HG03521 (cell line): ENCODE measurements at regions not wholly inside any gene's neighbourhood (a gene's known extent, or its start where the extent isn't known, plus 50 kb on each side); places are given as distances from the start of the nearest gene placed in this dataset.
"Not testable (repeated sequence)": the region's sequence is repeated elsewhere in the genome, so short reads cannot be mapped to it uniquely, and the experiment has no call there.

Experiments
- ATAC-seq: cut with Tn5 transposase; IDR thresholded peaks from one replicate; pipeline ENCODE4 v1.9.1; 2021; ENCODE audit warnings: mild to moderate bottlenecking, moderate library complexity; ENCODE audit not compliant: unreplicated experiment

GRCh38 chr7:98727146-98727709 is 110.1 kb downstream of the NPTX2 start:
- ATAC-seq, result no peak

DNA sequence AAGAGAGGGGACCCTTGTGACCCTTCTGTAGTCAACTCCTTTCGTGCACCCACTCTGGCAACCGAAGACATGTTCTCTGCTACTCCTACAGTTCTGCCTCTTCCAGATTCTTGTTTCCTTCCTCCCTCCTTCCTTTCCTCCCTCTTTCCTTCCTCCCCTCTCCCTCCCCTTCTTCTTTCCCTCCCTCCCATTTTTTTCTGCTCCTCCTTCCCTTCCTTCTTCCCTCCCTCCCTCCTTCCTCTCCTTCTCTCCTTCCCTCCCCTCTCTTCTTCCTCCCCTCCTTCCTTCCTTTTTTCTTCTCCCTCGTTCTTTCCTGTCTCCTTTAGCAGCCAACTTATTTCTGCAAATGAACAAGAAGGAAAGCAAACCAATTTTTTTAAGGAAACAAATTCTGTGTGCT is 111.5 kb downstream of the NPTX2 start:
- no peak for ATAC-seq

GRCh38 chr7:98729121-98729520 is 112.0 kb downstream of the NPTX2 start:
- no peak for ATAC-seq

DNA sequence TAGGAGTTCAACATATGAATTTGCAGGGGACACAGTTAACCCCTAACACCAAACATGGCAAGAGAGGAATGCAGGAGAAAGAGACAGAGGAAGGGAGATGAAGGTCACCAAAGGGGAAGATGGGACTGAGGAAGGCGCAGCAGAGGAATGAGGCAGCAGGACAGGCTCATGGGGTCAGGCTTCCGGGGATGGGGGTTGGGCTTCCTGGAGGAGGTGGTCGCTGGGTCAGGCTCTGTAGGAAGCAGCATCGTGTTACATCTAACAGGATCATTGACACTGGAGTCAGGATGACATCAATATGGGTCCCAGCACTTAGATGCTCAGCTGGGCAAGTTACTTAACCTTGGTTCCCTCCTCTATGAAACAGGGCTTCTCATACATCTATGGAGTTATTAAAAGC is 113.2 kb downstream of the NPTX2 start:
- no peak for ATAC-seq

- ATAC-seq, result no peak
Measured at GRCh38 chr7:98731651-98732050, 114.6 kb downstream of the NPTX2 start.

- no peak for ATAC-seq
Measured at GRCh38 chr7:98733036-98733435, 116.0 kb downstream of the NPTX2 start.

DNA sequence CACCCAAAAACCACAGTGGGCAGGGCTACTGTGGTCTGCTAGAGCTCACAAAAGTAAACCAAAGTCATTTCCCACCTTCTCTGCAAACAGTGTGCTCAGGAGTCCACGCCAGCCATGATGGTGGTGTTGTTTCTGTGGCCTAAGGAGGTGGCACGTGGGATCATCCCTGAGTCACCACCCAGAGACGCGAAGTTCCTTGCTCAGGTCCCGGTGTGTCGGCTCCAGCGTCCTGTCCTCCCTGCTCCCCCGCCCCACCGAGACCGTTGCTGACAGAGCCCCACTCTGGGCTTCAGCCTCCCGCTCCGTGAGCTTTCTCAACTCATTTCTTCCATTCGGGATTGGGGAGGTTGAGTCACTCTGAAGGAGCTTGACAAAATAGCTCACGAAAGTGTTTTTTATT is 118.7 kb downstream of the NPTX2 start:
- ATAC-seq, result no peak

- ATAC-seq, result not testable (repeated sequence)
Measured at GRCh38 chr7:98736461-98736860, 119.4 kb downstream of the NPTX2 start.

DNA sequence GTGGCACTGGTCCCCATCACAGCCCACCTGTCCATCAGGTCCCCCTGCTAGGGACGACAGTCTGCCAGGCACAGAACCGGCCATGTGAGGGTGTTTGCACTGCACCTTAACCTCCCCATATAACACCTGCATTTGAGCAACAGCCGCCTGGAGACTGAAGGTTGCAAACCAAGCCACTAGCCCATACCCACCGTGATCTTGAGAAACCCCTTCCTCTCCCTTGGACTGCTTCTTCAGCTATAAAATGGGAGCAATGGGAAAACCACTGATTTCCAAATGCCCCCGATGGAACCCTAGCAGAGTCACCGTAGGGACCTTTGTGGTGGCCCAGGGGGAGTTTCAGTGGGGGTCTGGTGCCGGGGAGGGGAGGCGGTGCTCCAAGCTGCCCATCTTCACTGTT is 120.1 kb downstream of the NPTX2 start:
- no peak for ATAC-seq

GRCh38 chr7:98740643-98741042 is 123.6 kb downstream of the NPTX2 start:
- no peak for ATAC-seq

DNA sequence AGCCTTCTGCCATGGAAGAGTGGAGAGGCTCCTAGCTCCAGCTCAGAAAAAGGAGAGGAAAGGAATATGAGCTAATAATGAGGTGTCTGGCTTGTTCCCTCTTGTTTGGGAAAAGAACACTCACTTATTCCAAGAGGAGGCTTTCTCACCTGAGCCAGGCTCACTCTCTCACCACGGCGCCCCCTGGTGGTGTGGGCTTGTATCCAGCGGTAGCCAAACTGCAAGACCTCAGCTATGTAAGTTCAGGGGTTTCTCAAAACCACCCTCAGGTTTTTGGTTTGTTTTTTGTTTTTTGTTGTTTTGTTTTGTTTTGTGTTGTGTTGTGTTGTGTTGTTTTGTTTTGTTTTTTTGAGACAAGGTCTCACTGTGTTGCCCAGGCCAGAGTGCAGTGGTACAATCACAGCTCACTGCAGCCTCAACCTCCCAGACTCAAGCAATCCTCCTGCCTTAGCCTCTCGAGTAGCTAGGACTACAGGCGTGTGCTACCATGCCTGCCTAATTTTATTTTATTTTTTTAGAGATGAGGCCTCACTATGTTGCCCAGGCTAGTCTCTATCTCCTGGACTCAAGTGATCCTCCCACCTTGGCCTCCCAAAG is 124.0 kb downstream of the TMEM130 start:
- ATAC-seq, result no peak

DNA sequence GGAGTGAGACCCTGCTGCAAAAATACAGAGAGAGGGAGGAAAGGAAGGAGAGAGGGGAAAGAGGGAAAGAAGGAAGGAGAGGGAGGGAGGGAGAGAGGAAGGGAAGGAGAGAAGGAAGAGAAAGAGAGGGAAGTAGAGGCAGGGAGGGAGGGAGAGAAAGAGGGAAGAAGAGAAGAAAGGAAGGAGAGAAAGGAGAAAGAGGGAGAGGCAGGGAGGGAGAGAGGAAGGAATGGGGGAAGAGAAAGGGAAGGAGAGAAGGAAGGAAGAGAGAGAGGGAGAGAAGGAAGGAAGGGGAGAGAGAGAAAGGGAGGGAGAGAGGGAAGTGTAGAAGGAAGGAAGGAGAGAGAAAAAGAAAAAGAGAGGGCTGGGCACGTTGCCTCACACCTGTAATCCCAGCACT is 121.7 kb downstream of the TMEM130 start:
- ATAC-seq, result no peak

DNA sequence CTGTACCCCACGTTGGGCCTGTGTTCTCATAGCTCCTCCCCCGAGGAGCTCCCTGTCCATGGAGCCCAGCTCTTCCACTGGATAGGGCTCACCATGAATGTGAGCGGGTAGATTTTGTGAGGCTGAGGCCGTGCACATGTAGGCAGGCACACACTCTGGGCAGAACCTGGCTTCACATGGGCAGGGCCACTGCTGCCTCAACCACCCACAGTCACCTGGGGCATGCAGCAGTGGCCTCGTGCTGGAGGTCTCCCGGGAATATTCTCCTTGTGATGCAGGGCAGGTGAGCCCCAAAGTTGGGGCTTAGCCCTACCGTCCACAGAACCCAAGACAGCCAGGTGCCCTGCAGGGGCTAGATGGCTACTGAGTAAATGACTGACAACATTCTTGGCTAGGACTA is 116.6 kb downstream of the TMEM130 start:
- no peak for ATAC-seq

- ATAC-seq, result no peak
Measured at GRCh38 chr7:98753989-98754479, 115.8 kb downstream of the TMEM130 start.

DNA sequence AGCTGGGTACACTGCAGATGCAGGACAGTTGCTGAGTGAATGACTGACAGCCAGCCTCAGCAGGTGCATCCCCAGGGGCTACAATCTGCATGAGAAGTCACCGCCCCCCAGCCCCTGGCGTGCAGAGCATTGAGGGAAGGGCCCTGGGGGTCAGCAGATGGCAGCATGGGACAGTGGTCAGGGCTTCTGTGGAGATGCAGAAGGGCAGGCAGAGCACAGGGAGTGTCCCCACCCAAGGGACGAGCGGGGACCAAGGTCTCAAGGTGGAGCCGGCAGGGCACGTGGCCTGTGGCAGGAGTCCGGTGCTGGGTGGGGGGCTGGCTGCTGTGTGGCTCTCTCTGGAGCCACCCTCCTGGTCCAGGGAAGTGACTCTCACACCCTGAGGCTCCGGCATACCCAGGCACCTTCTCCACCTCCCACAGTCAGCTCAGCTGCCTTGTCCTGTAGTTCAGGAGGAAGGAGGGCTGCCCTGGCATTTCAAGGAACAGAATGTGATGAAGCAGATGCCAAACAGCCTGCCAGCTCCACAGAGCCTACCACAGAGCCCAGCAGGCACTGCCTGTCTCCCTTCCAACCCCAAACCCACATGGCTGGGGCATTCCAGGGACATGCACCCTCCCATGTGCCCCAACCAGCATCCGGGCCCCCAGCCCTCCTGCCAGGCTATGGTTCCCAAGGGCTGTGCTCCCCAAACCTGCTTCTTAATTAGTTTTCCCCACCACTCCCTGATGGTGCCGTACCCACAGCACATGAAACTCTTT is 114.5 kb downstream of the TMEM130 start:
- ATAC-seq, result no peak

GRCh38 chr7:98758157-98758556 is 111.7 kb downstream of the TMEM130 start:
- ATAC-seq, result no peak

DNA sequence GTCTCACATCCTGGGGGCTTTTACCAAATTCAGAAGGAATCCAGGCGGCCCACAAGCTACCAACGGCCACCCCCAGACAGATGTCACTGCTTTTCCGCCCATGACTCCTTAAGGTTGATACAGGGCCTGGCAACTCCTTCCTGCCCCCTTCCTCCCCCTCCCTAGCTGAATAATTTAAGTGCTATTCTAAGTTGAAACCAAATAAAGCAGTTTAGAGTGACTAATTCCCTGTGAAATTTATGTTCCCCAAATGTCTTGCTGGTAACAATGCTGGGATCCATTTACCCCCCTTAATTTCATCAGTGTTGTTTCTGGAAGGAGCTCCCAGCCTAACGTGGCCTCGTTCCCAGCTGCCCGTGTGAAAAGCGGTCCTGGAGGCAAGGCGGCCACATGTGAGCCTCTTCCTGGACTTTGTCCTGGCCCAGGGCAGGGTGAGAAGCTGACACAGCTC is 109.6 kb downstream of the TMEM130 start:
- ATAC-seq, result no peak

- no peak for ATAC-seq
Measured at GRCh38 chr7:98761225-98761624, 108.6 kb downstream of the TMEM130 start.

GRCh38 chr7:98762620-98763019 is 107.2 kb downstream of the TMEM130 start:
- no peak for ATAC-seq

- no peak for ATAC-seq
Measured at GRCh38 chr7:98763441-98763840, 106.4 kb downstream of the TMEM130 start.

DNA sequence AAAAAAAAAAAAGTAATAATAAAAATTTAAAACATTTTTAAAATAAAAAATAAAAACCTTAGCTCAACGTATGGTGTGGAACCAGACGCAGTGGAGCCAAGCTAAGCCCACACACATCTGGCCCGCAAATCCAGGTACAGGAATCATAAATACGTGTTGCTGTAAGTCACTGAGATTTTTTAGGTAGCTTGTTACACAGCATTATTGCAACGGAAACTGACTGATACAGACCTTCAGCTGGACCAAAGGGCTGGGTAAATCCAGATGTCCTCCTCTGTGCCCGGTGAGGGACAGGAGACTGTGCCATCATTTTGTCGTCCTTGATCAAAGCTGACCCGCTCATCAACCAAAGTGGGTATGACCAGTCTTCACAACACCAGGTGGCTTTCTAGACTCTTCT is 104.9 kb downstream of the TMEM130 start:
- no peak for ATAC-seq

GRCh38 chr7:98770085-98770484 is 99.7 kb downstream of the TMEM130 start:
- not testable (repeated sequence) for ATAC-seq
